ENCODE measurements at regions not wholly inside any gene's neighbourhood (a gene's known extent, or its start where the extent isn't known, plus 50 kb on each side); places are given as distances from the start of the nearest gene placed in this dataset.

DNA sequence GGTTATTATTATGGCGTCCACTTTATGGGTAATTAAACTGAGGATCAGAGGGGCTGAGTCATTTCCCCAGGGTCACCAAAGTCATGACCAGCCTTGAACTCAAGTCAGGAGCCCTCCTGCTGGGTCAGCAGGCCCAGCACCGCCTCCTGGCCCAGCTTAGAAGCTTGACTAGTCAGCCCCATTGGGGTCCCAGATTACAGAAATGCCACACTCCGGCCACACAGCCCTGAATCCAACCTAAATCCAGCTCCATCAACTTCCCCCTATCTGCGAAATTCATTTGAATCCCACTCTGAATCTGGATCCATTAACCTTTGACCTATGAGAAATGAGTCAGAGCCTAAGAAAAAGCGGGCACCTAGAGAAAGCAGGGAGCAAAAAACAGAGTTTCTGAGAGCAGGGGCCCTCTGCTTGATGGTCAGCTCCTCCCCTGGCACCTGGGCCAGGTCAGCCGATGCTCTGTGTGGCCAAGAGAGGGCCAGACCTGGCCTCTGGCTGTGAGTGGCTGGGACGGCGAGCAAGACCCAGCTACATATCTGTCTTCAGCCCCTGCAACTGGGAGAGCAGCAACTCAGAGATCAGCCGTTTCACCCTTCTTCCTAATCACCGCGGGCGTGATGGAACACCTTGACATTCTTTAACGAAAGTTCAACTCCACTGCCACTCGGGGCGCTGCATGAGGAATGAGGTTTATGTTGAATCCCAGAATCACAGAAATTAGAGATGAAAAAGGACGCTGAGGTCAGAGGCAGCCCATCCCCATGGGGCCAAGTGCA lies 196.1 kb downstream of the TRIM29 start:
- Histone ChIP-seq H4K20me1 (replicated peaks; ENCODE audit: insufficient read depth) (no peaks in the 10 kb centered on the region), H3K79me2 (replicated peaks; ENCODE audit: insufficient read depth) (no peaks in the 10 kb centered on the region), H3K27ac (ENCODE audit: low read depth) (no peak overlapping the region), H3F3A (replicated peaks; ENCODE audit: low read depth) (no peaks in the 10 kb centered on the region), H3K4me2 (no peak overlapping the region), H3K4me1 (ENCODE audit: insufficient read depth) (peaks cover 9% of the 10 kb centered on the region; the same call in 1 of the 2 replicates), H3K9me2 (ENCODE audit: insufficient read depth) (no peaks in the 10 kb centered on the region; the same call in none of the 2 replicates), H3K4me3 (no peak overlapping the region), H3K27me3 (ENCODE audit: insufficient read depth) (no peaks in the 10 kb centered on the region), H2AFZ (0 out of 2 replicates have a peak overlapping the region, but pooled peaks have one; percentile 28), H3K36me3 (ENCODE audit: insufficient read depth) (no peaks in the 10 kb centered on the region)
- Mint-ChIP-seq H3K9me3 (no peaks in the 10 kb centered on the region), H3K36me3 (ENCODE audit: low read depth) (no peaks in the 10 kb centered on the region), H3K4me1 (peaks cover 10% of the 10 kb centered on the region), H3K27me3 (ENCODE audit: insufficient read depth, low read depth, poor library complexity) (no peaks in the 10 kb centered on the region), H3K4me3 (no peak overlapping the region), H3K27ac (no peak overlapping the region)
- ATAC-seq (peak; percentile 65), DNase-seq (ENCODE audit: low spot score) (peak; percentile 57)
- TF ChIP-seq, protein P1, sequence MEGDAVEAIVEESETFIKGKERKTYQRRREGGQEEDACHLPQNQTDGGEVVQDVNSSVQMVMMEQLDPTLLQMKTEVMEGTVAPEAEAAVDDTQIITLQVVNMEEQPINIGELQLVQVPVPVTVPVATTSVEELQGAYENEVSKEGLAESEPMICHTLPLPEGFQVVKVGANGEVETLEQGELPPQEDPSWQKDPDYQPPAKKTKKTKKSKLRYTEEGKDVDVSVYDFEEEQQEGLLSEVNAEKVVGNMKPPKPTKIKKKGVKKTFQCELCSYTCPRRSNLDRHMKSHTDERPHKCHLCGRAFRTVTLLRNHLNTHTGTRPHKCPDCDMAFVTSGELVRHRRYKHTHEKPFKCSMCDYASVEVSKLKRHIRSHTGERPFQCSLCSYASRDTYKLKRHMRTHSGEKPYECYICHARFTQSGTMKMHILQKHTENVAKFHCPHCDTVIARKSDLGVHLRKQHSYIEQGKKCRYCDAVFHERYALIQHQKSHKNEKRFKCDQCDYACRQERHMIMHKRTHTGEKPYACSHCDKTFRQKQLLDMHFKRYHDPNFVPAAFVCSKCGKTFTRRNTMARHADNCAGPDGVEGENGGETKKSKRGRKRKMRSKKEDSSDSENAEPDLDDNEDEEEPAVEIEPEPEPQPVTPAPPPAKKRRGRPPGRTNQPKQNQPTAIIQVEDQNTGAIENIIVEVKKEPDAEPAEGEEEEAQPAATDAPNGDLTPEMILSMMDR (conservative IDR thresholded peaks at IDR 0.05; ENCODE audit: low read depth in 2 of 2) = peak; percentile 25 to 39; a peak in 3 of 4 replicates
- no peak for TF ChIP-seq ZNF331 (CRISPR knock-in tag; IDR thresholded peaks at IDR 0.05; ENCODE audit: low read depth)

DNA sequence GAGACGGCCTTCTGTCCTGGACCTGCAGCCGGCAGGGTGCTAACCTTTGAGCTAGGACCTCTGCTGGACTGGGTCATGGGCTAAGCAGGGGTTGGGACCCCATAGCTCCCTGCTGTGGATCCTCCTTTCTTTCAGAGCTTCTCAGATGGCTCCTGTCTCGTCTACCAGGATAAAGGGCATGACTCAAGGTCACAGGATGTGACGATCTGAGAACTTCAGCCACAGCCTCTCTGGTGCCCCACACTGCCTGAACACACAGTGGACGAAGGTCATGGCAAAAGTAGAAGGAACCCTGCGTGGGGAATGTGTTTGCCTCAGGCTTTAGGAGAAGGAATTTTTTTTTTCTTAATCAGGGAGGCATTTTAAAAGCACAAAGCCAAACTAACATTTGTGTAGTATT lies 196.7 kb downstream of the TRIM29 start:
- H3K4me3 Mint-ChIP-seq = no peak overlapping the region
- H3K36me3 Mint-ChIP-seq (ENCODE audit: low read depth) = no peaks in the 10 kb centered on the region
- Histone ChIP-seq H3K4me2 (no peak overlapping the region), H3K27ac (ENCODE audit: low read depth) (no peak overlapping the region), H3K4me3 (no peak overlapping the region), H4K20me1 (replicated peaks; ENCODE audit: insufficient read depth) (no peaks in the 10 kb centered on the region), H2AFZ (no peak overlapping the region), H3K4me1 (ENCODE audit: insufficient read depth) (peaks cover 15% of the 10 kb centered on the region), H3K79me2 (replicated peaks; ENCODE audit: insufficient read depth) (no peaks in the 10 kb centered on the region), H3K36me3 (ENCODE audit: insufficient read depth) (no peaks in the 10 kb centered on the region), H3F3A (replicated peaks; ENCODE audit: low read depth) (no peaks in the 10 kb centered on the region), H3K27me3 (ENCODE audit: insufficient read depth) (no peaks in the 10 kb centered on the region), H3K9me2 (ENCODE audit: insufficient read depth) (no peaks in the 10 kb centered on the region; the same call in none of the 2 replicates)
- no peak overlapping the region for H3K27ac Mint-ChIP-seq
- no peak for DNase-seq (ENCODE audit: low spot score)
- no peaks in the 10 kb centered on the region for H3K9me3 Mint-ChIP-seq
- H3K27me3 Mint-ChIP-seq (ENCODE audit: insufficient read depth, low read depth, poor library complexity) = no peaks in the 10 kb centered on the region
- ATAC-seq = no peak
- H3K4me1 Mint-ChIP-seq = peaks cover 16% of the 10 kb centered on the region
- TF ChIP-seq POLR2AphosphoS5 (IDR thresholded peaks at IDR 0.05; ENCODE audit: low read depth) (no peak), ZNF114 (CRISPR knock-in tag; IDR thresholded peaks at IDR 0.05) (no peak), STAT1 (IDR thresholded peaks at IDR 0.05; ENCODE audit: unreplicated experiment) (no peak), CREB1 (CRISPR knock-in tag; IDR thresholded peaks at IDR 0.05; ENCODE audit: low read depth) (no peak), NANOG (IDR thresholded peaks at IDR 0.05; ENCODE audit: borderline replicate concordance) (no peak), EZH2phosphoT487 (IDR thresholded peaks at IDR 0.05; ENCODE audit: unreplicated experiment) (no peak)
- TF ChIP-seq, protein P2, sequence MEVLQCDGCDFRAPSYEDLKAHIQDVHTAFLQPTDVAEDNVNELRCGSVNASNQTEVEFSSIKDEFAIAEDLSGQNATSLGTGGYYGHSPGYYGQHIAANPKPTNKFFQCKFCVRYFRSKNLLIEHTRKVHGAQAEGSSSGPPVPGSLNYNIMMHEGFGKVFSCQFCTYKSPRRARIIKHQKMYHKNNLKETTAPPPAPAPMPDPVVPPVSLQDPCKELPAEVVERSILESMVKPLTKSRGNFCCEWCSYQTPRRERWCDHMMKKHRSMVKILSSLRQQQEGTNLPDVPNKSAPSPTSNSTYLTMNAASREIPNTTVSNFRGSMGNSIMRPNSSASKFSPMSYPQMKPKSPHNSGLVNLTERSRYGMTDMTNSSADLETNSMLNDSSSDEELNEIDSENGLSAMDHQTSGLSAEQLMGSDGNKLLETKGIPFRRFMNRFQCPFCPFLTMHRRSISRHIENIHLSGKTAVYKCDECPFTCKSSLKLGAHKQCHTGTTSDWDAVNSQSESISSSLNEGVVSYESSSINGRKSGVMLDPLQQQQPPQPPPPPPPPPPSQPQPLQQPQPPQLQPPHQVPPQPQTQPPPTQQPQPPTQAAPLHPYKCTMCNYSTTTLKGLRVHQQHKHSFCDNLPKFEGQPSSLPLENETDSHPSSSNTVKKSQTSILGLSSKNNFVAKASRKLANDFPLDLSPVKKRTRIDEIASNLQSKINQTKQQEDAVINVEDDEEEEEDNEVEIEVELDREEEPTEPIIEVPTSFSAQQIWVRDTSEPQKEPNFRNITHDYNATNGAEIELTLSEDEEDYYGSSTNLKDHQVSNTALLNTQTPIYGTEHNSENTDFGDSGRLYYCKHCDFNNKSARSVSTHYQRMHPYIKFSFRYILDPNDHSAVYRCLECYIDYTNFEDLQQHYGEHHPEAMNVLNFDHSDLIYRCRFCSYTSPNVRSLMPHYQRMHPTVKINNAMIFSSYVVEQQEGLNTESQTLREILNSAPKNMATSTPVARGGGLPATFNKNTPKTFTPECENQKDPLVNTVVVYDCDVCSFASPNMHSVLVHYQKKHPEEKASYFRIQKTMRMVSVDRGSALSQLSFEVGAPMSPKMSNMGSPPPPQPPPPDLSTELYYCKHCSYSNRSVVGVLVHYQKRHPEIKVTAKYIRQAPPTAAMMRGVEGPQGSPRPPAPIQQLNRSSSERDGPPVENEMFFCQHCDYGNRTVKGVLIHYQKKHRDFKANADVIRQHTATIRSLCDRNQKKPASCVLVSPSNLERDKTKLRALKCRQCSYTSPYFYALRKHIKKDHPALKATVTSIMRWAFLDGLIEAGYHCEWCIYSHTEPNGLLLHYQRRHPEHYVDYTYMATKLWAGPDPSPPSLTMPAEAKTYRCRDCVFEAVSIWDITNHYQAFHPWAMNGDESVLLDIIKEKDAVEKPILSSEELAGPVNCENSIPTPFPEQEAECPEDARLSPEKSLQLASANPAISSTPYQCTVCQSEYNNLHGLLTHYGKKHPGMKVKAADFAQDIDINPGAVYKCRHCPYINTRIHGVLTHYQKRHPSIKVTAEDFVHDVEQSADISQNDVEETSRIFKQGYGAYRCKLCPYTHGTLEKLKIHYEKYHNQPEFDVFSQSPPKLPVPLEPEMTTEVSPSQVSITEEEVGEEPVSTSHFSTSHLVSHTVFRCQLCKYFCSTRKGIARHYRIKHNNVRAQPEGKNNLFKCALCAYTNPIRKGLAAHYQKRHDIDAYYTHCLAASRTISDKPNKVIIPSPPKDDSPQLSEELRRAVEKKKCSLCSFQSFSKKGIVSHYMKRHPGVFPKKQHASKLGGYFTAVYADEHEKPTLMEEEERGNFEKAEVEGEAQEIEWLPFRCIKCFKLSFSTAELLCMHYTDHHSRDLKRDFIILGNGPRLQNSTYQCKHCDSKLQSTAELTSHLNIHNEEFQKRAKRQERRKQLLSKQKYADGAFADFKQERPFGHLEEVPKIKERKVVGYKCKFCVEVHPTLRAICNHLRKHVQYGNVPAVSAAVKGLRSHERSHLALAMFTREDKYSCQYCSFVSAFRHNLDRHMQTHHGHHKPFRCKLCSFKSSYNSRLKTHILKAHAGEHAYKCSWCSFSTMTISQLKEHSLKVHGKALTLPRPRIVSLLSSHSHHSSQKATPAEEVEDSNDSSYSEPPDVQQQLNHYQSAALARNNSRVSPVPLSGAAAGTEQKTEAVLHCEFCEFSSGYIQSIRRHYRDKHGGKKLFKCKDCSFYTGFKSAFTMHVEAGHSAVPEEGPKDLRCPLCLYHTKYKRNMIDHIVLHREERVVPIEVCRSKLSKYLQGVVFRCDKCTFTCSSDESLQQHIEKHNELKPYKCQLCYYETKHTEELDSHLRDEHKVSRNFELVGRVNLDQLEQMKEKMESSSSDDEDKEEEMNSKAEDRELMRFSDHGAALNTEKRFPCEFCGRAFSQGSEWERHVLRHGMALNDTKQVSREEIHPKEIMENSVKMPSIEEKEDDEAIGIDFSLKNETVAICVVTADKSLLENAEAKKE (CRISPR knock-in tag; IDR thresholded peaks at IDR 0.05) = no peak
- TF ChIP-seq, protein P1 (conservative IDR thresholded peaks at IDR 0.05; ENCODE audit: low read depth in 2 of 2) = no peak
